Panc1 (cell line): ENCODE measurements at regions not wholly inside any gene's neighbourhood (a gene's known extent, or its start where the extent isn't known, plus 50 kb on each side); places are given as distances from the start of the nearest gene placed in this dataset.

Source experiments
- POLR2AphosphoS5 ChIP-seq: IDR thresholded peaks from 2 replicates; pipeline ENCODE4 v1.6.1; 2012; ENCODE audit warnings: mild to moderate bottlenecking, low read depth, low read length, moderate library complexity
- TF ChIP-seq, protein P1 (sequence below): fragments of 450-650 bp; IDR thresholded peaks from 2 replicates; pipeline ENCODE4 v1.5.1; 2017; ENCODE audit warnings: mild to moderate bottlenecking

- TF ChIP-seq, protein P1, sequence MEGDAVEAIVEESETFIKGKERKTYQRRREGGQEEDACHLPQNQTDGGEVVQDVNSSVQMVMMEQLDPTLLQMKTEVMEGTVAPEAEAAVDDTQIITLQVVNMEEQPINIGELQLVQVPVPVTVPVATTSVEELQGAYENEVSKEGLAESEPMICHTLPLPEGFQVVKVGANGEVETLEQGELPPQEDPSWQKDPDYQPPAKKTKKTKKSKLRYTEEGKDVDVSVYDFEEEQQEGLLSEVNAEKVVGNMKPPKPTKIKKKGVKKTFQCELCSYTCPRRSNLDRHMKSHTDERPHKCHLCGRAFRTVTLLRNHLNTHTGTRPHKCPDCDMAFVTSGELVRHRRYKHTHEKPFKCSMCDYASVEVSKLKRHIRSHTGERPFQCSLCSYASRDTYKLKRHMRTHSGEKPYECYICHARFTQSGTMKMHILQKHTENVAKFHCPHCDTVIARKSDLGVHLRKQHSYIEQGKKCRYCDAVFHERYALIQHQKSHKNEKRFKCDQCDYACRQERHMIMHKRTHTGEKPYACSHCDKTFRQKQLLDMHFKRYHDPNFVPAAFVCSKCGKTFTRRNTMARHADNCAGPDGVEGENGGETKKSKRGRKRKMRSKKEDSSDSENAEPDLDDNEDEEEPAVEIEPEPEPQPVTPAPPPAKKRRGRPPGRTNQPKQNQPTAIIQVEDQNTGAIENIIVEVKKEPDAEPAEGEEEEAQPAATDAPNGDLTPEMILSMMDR = no peak
- no peak for TF ChIP-seq POLR2AphosphoS5
Measured at GRCh38 chr18:62659698-62660097, 55.6 kb upstream of the PHLPP1 start.
